ENCODE measurements at regions not wholly inside any gene's neighbourhood (a gene's known extent, or its start where the extent isn't known, plus 50 kb on each side); places are given as distances from the start of the nearest gene placed in this dataset.

GRCh38 chrX:39381422-39381821, 580.2 kb downstream of the MID1IP1 start:
- TF ChIP-seq POLR2A (IDR thresholded peaks at IDR 0.05) (no peak), CTCF (IDR thresholded peaks at IDR 0.05) (no peak)

All from body of pancreas (tissue), 4 donors.